Astrocyte of the spinal cord (primary cell): ENCODE measurements at regions not wholly inside any gene's neighbourhood (a gene's known extent, or its start where the extent isn't known, plus 50 kb on each side); places are given as distances from the start of the nearest gene placed in this dataset.

Experiments
- DNase-seq: peaks from one replicate; pipeline ENCODE4 v3.0.0; 2011; ENCODE audit warnings: low read depth, low spot score
- H3K4me3 ChIP-seq: 2 replicates; pipeline ENCODE4 v1.5.1; 2011; ENCODE audit warnings: low read depth, mild to moderate bottlenecking, low read length, moderate library complexity
- in situ Hi-C: cut with HindIII; loops from 2 replicates; pipeline ENCODE4 v1.10.0; 2017; ENCODE audit warnings: low sequenced_read_pairs
- TF ChIP-seq, protein P1 (sequence below): IDR thresholded peaks from 2 replicates; pipeline ENCODE4 v1.5.1; 2012; ENCODE audit warnings: low read depth, mild to moderate bottlenecking, low read length, inconsistent platforms

DNA sequence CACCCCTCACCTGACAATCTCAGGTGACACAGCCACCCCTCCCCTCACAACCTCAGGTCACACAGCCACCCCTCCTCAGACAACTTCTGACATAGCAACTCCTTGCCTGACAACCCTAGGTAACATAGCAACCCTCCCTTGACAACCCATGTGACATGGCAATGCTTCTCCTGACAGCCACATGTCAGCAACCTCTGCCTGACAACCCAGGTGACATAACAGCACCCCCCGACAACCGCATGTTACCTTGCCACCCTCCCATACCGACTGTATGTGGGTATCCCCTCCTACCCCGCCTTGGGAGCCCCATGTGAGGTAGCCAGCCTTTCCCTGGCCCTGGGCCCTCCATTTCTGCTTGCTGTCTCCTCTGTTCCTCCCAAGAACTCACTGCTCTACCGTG is 77.7 kb upstream of the B3GAT1 start:
- in situ Hi-C loops, result no loop called here

DNA sequence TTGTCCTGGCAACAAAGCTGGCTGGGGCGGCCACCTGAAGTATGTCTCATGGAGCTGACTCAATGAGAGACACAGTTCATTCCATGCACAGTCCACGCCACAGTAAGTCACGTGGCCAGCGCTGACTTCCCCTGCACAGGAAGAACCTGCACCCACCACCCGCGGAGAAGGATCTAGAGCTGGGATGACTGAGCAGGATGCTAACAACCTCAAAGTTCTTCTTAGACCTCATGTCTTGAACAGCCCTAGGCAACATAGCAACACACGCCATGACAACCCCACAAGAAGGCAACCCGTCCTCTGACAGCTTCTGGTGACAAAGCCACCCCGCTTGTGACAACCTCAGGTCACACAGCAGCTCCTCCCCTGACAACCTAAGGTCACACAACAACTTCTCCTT is 76.9 kb upstream of the B3GAT1 start:
- no peak for DNase-seq
- TF ChIP-seq, protein P1, sequence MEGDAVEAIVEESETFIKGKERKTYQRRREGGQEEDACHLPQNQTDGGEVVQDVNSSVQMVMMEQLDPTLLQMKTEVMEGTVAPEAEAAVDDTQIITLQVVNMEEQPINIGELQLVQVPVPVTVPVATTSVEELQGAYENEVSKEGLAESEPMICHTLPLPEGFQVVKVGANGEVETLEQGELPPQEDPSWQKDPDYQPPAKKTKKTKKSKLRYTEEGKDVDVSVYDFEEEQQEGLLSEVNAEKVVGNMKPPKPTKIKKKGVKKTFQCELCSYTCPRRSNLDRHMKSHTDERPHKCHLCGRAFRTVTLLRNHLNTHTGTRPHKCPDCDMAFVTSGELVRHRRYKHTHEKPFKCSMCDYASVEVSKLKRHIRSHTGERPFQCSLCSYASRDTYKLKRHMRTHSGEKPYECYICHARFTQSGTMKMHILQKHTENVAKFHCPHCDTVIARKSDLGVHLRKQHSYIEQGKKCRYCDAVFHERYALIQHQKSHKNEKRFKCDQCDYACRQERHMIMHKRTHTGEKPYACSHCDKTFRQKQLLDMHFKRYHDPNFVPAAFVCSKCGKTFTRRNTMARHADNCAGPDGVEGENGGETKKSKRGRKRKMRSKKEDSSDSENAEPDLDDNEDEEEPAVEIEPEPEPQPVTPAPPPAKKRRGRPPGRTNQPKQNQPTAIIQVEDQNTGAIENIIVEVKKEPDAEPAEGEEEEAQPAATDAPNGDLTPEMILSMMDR, result no peak
- in situ Hi-C loops, result no loop called here
- no peak overlapping the region for H3K4me3 ChIP-seq

More for the DNA sequence above, 77.7 kb upstream of the B3GAT1 start:
- no peak overlapping the region for H3K4me3 ChIP-seq
- TF ChIP-seq, protein P1, result no peak
- no peak for DNase-seq

DNA sequence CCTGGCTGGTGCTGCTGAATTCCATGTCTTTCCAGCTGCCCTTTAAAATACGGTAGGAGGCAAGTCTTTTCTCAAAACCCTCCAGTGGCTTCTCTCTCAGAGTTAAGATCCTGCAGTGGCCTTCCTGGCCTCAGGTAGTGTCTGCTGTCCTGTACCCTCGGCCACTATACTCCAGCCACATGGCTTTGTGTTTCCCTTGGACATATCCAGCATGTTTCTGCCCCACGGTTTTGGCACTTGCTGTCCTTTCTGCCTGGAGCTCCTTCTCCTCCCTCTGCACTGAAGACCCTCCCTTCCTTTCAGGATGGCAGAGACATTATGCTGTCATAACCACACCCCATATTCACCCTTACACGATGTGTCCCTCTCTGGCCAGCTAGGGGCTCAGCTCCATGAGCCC is 76.5 kb upstream of the B3GAT1 start:
- no peak for DNase-seq
- TF ChIP-seq, protein P1, result no peak
- in situ Hi-C loops, result no loop called here
- no peak overlapping the region for H3K4me3 ChIP-seq

DNA sequence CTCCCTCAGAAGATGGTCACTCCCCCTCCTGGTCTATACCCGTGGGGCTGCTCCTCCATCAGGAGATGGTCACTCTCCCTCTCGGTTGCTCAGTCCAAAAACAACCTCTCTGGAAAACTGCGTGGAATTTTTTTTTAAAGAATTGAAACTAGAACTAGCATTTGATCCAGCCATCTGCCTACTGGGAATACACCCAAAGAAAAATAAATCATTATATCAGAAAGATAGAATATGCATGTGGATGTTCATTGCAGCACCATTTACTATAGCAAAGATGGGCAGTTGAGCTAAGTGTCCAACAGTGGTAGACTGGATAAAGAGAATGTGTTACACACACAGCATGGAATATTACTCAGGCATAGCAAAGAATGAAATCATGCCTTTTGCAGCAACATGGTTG is 75.7 kb upstream of the B3GAT1 start:
- TF ChIP-seq, protein P1, result no peak
- DNase-seq, result no peak
- H3K4me3 ChIP-seq, result no peak overlapping the region
- in situ Hi-C loops, result no loop called here

DNA sequence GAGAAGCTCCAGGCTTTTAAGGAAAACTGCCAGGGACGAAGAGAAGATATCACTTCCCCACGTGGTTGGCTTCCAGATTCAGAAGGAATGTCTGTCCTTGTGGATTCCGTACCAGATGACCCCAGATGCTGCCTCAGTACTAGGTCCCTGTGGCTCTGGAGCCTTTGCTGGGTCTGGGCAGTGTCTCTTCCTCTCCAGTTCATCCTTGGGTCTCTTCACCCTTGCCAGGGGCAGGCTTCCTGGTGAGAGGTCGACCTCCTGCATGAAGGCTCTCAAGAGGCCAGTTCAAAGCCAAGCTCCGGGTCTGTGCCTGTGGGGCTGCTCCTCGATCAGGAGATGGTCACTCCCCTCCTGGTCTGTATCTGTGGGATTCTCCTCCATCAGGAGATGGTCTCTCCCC is 74.7 kb upstream of the B3GAT1 start:
- no peak for DNase-seq
- TF ChIP-seq, protein P1, result no peak
- in situ Hi-C loops, result no loop called here
- no peak overlapping the region for H3K4me3 ChIP-seq

DNA sequence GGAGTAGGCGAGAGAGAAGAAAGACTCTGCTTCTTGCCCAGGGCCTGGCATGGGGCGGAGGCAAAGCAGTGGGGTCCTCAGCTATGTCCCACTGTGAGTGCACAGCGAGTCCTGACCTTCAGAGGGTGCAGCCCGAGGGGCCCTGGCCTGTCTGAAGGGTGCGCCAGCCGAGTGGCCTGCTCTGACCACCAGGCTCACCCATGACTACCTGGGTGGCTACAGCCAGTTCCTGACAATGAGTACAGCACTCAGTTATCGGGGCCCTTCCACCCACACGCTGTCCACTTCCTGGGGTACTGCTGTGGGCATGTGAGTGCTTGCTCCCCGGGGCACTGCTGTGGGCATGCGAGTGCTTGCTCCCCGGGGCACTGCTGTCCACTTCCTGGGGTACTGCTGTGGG is 74.1 kb upstream of the B3GAT1 start:
- DNase-seq, result no peak
- H3K4me3 ChIP-seq, result no peak overlapping the region
- TF ChIP-seq, protein P1, result no peak
- in situ Hi-C loops, result no loop called here

DNA sequence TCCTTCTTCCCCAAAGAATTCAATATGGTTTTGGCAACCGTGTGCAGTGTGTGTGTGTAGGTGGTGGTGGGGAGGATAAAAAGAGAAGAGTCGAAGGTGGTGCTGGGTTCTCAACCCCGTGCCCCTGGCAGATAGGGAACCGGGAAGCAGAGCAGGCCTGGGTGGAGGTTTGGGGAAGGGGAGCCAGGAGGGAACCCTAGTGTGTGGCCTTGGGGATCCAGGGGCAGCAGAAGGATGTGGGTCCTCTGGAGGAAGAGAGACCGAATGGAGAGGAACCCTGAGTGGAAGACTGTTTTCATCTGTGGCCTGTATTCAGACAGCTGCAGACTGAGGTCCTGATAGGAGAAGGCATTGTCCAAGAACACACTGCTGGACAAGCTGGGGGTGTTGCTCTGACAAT is 73.3 kb upstream of the B3GAT1 start:
- no peak for DNase-seq
- TF ChIP-seq, protein P1, result no peak
- no peak overlapping the region for H3K4me3 ChIP-seq
- in situ Hi-C loops, result no loop called here
